CD4-positive, CD25-positive, alpha-beta regulatory T cell (primary cell): ENCODE measurements at regions not wholly inside any gene's neighbourhood (a gene's known extent, or its start where the extent isn't known, plus 50 kb on each side); places are given as distances from the start of the nearest gene placed in this dataset.

Source experiments
- ATAC-seq, 2 donors: fragments of 150-1000 bp; cut with Tn5 transposase; one replicate each; pipeline ENCODE4 v1.10.0; 2021; ENCODE audit warnings: low read depth in 2 of 2, moderate number of reproducible peaks in 2 of 2, moderate library complexity in 1 of 2
- DNase-seq, 3 donors: peaks; one replicate each; pipeline versions ENCODE4 v3.0.0 to v3.0.0-alpha.2; 2012 to 2022; ENCODE audit warnings: mixed read lengths in 1 of 3
- H3K27ac ChIP-seq: one replicate; pipeline ENCODE4 v1.7.0; 2013; ENCODE audit warnings: mild to moderate bottlenecking, low read length; ENCODE audit not compliant: insufficient read depth, poor library complexity, severe bottlenecking
- H3K27me3 ChIP-seq: one replicate; pipeline ENCODE4 v1.7.0; 2013; ENCODE audit warnings: low read length; ENCODE audit not compliant: control insufficient read depth, insufficient read depth
- H3K36me3 ChIP-seq: one replicate; pipeline ENCODE4 v1.7.0; 2013; ENCODE audit warnings: mild to moderate bottlenecking, low read length, moderate library complexity; ENCODE audit not compliant: control insufficient read depth, insufficient read depth
- H3K4me1 ChIP-seq: 2 replicates; pipeline ENCODE4 v1.7.0; 2013; ENCODE audit warnings: mild to moderate bottlenecking, low read length; ENCODE audit not compliant: insufficient read depth, control insufficient read depth, poor library complexity, severe bottlenecking
- H3K4me3 ChIP-seq: one replicate; pipeline ENCODE4 v1.7.0; 2013; ENCODE audit warnings: low read depth, mild to moderate bottlenecking, low read length, moderate library complexity
- H3K9me3 ChIP-seq, 2 experiments: 1 replicate in 1 of 2; 2 replicates in 1 of 2; pipeline ENCODE4 v1.7.0; 2013; ENCODE audit warnings: low read length in 2 of 2, mild to moderate bottlenecking in 1 of 2, moderate library complexity in 1 of 2; ENCODE audit not compliant: control insufficient read depth in 2 of 2
- H3K27ac Mint-ChIP-seq, 3 donors: one replicate each; pipeline ENCODE4 v1.8.0; 2020 to 2022; ENCODE audit warnings: mild to moderate bottlenecking in 3 of 3, mixed read lengths in 3 of 3, moderate library complexity in 2 of 3
- H3K27me3 Mint-ChIP-seq: one replicate; pipeline ENCODE4 v1.8.0; 2022; ENCODE audit warnings: mild to moderate bottlenecking, mixed read lengths
- H3K36me3 Mint-ChIP-seq: one replicate; pipeline ENCODE4 v1.8.0; 2020; ENCODE audit warnings: mixed read lengths
- H3K4me1 Mint-ChIP-seq, 4 donors: one replicate each; pipeline ENCODE4 v1.8.0; 2020 to 2022; ENCODE audit warnings: mixed read lengths in 4 of 4, mild to moderate bottlenecking in 1 of 4
- H3K4me3 Mint-ChIP-seq, 4 donors: one replicate each; pipeline ENCODE4 v1.8.0; 2020 to 2022; ENCODE audit warnings: mild to moderate bottlenecking in 4 of 4, mixed read lengths in 4 of 4, moderate library complexity in 3 of 4
- H3K9me3 Mint-ChIP-seq, 7 donors: one replicate each; pipeline ENCODE4 v1.8.0; 2020 to 2022; ENCODE audit warnings: mixed read lengths in 7 of 7, mild to moderate bottlenecking in 3 of 7, moderate library complexity in 2 of 7

DNA sequence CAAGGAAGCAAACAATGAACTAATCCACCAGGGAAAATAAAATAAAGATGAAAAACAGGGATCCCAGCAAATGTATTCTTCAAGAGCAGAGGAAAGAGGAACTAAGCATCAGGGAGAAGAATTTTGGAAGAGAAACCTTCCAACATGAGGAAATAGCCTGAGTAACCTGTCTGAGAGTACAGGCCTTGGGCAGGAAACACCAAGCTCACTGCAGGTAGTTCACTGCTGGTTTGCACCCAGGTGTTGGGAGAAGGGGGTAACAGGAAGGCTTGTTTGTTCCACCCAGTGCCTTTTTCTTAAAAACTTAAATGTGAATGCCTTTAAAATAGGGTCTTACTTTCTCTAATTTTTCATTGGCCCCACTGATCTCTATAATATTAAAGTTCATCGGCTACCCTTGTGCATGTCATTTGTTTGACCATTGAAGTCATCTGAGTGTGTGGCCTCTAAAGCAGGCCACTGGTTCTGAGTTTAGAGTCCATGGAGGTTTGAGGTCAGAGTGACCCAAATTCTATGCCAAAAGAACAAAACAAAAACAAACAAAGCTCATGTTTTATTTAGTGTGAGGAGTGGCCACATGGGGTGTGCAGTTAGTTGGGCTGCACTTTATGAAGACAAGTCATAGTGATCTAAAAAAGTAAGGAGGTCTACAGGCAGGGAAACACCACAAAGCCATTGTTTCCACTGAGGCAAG is 62.9 kb upstream of the COX10 start:
- DNase-seq (no peak), ATAC-seq (no peak)
- H3K4me1 ChIP-seq = no peaks in the 10 kb centered on the region
- no peak overlapping the region for H3K27ac ChIP-seq
- Mint-ChIP-seq H3K36me3 (peaks cover 16% of the 10 kb centered on the region), H3K9me3 (peaks cover 0 to 3% (median 0%) of the 10 kb centered on the region in 7 donors), H3K27ac (peak overlapping the region in 2 of 3 donors; percentile 6 to 22), H3K4me3 (no peak overlapping the region), H3K4me1 (peaks cover 0 to 9% (median 5%) of the 10 kb centered on the region in 4 donors), H3K27me3 (no peaks in the 10 kb centered on the region)
- H3K27me3 ChIP-seq = no peaks in the 10 kb centered on the region
- no peaks in the 10 kb centered on the region for H3K9me3 ChIP-seq
- no peak overlapping the region for H3K4me3 ChIP-seq
- peaks cover 2% of the 10 kb centered on the region for H3K36me3 ChIP-seq

DNA sequence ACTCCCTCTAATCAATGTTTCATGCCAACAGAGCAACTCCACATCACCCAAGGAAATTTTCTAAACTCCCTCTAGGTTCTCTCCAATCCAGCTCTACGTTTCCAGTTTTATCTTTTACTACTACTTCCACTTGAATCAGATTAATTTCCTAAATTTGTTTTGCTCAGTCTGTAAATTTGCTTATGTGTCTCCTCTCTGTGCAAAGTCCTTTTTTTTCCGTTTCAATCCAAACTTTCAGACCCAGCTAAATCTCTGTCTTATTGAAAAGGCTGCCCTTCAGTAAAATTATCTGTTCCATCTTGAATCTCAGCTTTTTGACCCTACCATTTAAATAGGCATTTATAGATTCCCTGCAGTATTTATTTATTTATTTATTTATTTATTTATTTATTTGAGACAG is 61.4 kb upstream of the COX10 start:
- peaks cover 0 to 3% (median 0%) of the 10 kb centered on the region in 7 donors for H3K9me3 Mint-ChIP-seq
- Histone ChIP-seq H3K9me3 (no peaks in the 10 kb centered on the region), H3K27me3 (no peaks in the 10 kb centered on the region), H3K4me1 (no peaks in the 10 kb centered on the region), H3K4me3 (no peak overlapping the region), H3K27ac (no peak overlapping the region), H3K36me3 (no peaks in the 10 kb centered on the region)
- no peak overlapping the region for H3K4me3 Mint-ChIP-seq
- peaks cover 0 to 10% (median 8%) of the 10 kb centered on the region in 4 donors for H3K4me1 Mint-ChIP-seq
- ATAC-seq = no peak
- no peak for DNase-seq
- H3K27me3 Mint-ChIP-seq = no peaks in the 10 kb centered on the region
- no peak overlapping the region for H3K27ac Mint-ChIP-seq
- H3K36me3 Mint-ChIP-seq = peaks cover 16% of the 10 kb centered on the region

DNA sequence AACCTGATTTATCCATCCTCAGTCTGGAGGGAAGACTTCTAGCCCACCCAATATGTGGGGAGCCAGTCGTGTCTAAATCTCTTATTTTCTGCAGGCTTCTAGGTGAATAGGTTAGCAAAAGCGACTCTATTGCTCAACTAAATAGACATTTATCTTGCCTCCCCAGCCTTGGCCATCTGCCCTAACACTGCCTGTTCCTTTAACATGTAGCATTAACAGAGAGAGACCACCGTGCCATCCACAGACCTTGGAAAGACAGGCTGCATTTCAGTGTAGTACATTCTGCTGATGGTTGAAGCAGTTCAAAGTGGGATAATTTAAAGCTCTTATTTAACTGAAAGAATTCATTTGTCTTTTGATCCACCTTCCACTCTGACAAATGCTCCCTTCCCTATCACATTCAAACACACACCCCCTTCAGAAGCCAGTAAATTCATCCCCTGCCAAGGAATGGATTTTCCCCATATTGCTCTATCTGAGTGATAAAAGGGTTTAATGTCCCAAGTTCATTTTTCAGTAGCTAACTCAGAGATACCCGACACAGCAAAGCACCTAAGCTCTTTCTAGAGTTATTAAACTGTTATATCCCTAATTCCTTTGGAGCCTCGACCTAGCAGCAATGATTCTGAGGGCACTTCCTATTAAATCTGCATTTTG is 58.1 kb upstream of the COX10 start:
- Mint-ChIP-seq H3K9me3 (peaks cover 0 to 3% (median 0%) of the 10 kb centered on the region in 7 donors), H3K4me1 (peaks cover 0 to 10% (median 2%) of the 10 kb centered on the region in 4 donors), H3K36me3 (peaks cover 5% of the 10 kb centered on the region), H3K27ac (no peak overlapping the region), H3K4me3 (no peak overlapping the region), H3K27me3 (no peaks in the 10 kb centered on the region)
- no peak for DNase-seq
- no peak for ATAC-seq
- no peak overlapping the region for H3K4me3 ChIP-seq
- no peak overlapping the region for H3K27ac ChIP-seq
- H3K9me3 ChIP-seq = no peaks in the 10 kb centered on the region
- H3K36me3 ChIP-seq = no peaks in the 10 kb centered on the region
- H3K4me1 ChIP-seq = no peaks in the 10 kb centered on the region
- H3K27me3 ChIP-seq = no peaks in the 10 kb centered on the region

DNA sequence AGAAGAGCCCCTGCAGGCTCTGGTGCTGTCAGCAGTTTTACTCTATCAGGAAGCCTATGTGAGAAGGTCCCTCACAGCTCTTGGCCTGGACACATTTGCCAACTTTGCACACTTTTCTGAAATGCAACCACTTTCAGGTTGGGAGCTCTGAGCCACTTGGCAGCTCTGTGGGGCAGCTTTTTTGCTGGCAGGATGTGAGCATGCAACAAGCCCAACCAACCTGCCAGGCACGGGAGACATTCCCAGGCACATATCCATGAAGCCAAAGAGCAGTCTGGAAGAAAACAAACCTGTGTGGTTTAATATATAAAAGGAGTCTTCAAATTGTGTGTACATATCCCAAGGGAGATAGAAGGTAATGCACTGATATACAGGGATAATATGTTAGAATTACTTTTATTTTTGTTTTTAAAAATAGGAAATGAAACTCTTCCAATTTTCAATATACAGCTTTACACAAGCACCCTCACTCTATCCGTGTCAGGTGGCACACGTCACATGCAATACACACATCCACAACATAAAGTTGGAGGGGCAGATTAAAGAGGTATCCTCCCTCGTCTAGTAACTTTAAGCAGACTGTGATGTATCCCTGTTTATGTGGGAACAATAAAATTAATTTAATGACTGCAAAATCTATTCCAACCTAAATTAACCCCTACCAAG is 57.4 kb upstream of the COX10 start:
- Histone ChIP-seq H3K27ac (no peak overlapping the region), H3K9me3 (no peaks in the 10 kb centered on the region), H3K27me3 (no peaks in the 10 kb centered on the region), H3K4me3 (no peak overlapping the region), H3K4me1 (no peaks in the 10 kb centered on the region), H3K36me3 (no peaks in the 10 kb centered on the region)
- peaks cover 0 to 10% (median 5%) of the 10 kb centered on the region in 4 donors for H3K4me1 Mint-ChIP-seq
- H3K4me3 Mint-ChIP-seq = no peak overlapping the region
- H3K27me3 Mint-ChIP-seq = no peaks in the 10 kb centered on the region
- peaks cover 4% of the 10 kb centered on the region for H3K36me3 Mint-ChIP-seq
- DNase-seq (no peak), ATAC-seq (no peak)
- H3K9me3 Mint-ChIP-seq = peaks cover 0 to 3% (median 0%) of the 10 kb centered on the region in 7 donors
- no peak overlapping the region for H3K27ac Mint-ChIP-seq

DNA sequence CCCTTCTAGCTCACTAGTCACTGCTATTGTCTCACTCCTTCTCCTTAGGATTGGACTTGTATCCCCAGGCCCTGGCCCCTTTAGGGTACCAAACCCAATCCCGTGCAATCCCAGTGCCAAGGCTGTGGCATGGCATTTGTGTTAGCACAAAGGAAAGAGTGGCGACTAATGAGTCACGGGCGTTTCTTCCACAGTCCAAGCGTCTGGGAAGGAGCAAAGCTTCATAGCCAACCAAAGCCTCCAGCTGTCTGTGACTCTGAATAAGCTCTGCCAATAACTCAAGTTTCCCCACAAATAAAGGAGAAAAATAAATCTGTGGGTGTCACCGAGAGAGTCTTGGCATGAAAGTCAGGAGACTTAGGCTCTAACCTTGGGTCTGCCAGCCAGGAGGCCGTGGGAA is 54.6 kb upstream of the COX10 start:
- H3K27me3 ChIP-seq = no peaks in the 10 kb centered on the region
- no peaks in the 10 kb centered on the region for H3K36me3 ChIP-seq
- H3K9me3 ChIP-seq = no peaks in the 10 kb centered on the region
- no peak overlapping the region for H3K27ac Mint-ChIP-seq
- H3K27me3 Mint-ChIP-seq = no peaks in the 10 kb centered on the region
- no peak overlapping the region for H3K4me3 Mint-ChIP-seq
- H3K27ac ChIP-seq = no peak overlapping the region
- no peak overlapping the region for H3K4me3 ChIP-seq
- ATAC-seq = no peak
- H3K4me1 ChIP-seq = peaks cover 9% of the 10 kb centered on the region
- H3K9me3 Mint-ChIP-seq = peaks cover 0 to 2% (median 0%) of the 10 kb centered on the region in 7 donors
- peaks cover 16 to 25% (median 21%) of the 10 kb centered on the region in 4 donors for H3K4me1 Mint-ChIP-seq
- H3K36me3 Mint-ChIP-seq = peaks cover 5% of the 10 kb centered on the region
- no peak for DNase-seq

DNA sequence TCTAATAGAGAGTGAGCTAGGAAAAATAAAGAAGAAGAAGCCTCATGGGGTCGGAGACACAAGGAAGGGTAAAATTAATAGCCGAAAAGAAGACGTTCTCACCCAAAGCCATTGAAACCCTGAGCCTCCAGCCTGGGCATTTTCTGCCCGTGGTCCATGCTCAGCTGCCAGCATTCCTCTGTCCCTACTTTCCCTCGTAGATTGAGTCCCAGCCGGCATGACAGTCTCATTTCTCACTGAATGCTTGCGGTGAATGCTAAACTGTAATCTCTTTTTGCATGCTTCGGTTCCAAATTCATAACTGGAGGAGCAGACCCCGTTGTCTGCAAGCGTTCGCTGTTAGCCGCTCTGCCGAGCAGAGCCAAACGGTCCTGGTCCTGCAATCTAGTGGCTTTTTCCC is 54.0 kb upstream of the COX10 start:
- ATAC-seq (no peak), DNase-seq (no peak)
- Mint-ChIP-seq H3K27me3 (no peaks in the 10 kb centered on the region), H3K9me3 (peaks cover 0 to 2% (median 0%) of the 10 kb centered on the region in 7 donors), H3K4me1 (peaks cover 19 to 30% (median 22%) of the 10 kb centered on the region in 4 donors), H3K4me3 (no peak overlapping the region), H3K27ac (no peak overlapping the region), H3K36me3 (peaks cover 5% of the 10 kb centered on the region)
- no peaks in the 10 kb centered on the region for H3K9me3 ChIP-seq
- H3K4me1 ChIP-seq = peaks cover 10% of the 10 kb centered on the region
- H3K27me3 ChIP-seq = no peaks in the 10 kb centered on the region
- no peaks in the 10 kb centered on the region for H3K36me3 ChIP-seq
- no peak overlapping the region for H3K4me3 ChIP-seq
- H3K27ac ChIP-seq = no peak overlapping the region

DNA sequence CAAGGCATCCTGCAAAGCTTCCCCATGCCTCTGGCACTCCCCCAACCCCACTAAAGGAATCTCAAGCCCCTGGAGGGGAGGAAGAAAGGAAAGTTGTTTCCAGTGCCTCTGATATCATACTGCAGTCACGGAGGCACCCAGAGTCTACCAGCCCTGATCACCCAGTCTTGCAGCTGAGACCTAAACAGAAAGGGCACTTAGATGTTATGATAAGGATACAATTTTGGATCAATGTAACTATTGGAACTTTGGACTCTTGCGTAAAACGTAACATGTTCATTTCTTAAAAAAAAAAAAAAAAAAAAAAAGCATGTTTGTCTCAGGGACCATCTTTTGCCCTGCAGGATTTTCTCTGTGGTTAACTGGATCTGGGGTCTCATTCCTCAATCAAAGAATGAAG is 52.4 kb upstream of the COX10 start:
- DNase-seq (no peak), ATAC-seq (no peak)
- H3K27me3 Mint-ChIP-seq = no peaks in the 10 kb centered on the region
- no peak overlapping the region for H3K4me3 ChIP-seq
- H3K4me3 Mint-ChIP-seq = no peak overlapping the region
- peaks cover 0 to 2% (median 0%) of the 10 kb centered on the region in 7 donors for H3K9me3 Mint-ChIP-seq
- H3K36me3 Mint-ChIP-seq = peaks cover 5% of the 10 kb centered on the region
- no peaks in the 10 kb centered on the region for H3K36me3 ChIP-seq
- H3K27me3 ChIP-seq = no peaks in the 10 kb centered on the region
- H3K4me1 Mint-ChIP-seq = peaks cover 19 to 27% (median 23%) of the 10 kb centered on the region in 4 donors
- no peak overlapping the region for H3K27ac ChIP-seq
- H3K27ac Mint-ChIP-seq = peak overlapping the region in 1 of 3 donors; percentile 62
- H3K9me3 ChIP-seq = no peaks in the 10 kb centered on the region
- peaks cover 10% of the 10 kb centered on the region for H3K4me1 ChIP-seq
